Hepatocyte (in vitro differentiated cells): ENCODE measurements at regions not wholly inside any gene's neighbourhood (a gene's known extent, or its start where the extent isn't known, plus 50 kb on each side); places are given as distances from the start of the nearest gene placed in this dataset.

Experiments
- CTCF ChIP-seq: fragments of 200-600 bp; sonication (generic); IDR thresholded peaks from 2 replicates; pipeline ENCODE4 v1.5.1; 2016; ENCODE audit warnings: antibody characterized with exemption, mild to moderate bottlenecking; ENCODE audit not compliant: poor library complexity
- EZH2 ChIP-seq: fragments of 200-600 bp; sonication (generic); IDR thresholded peaks from 2 replicates; pipeline ENCODE4 v1.6.1; 2016; ENCODE audit warnings: antibody characterized with exemption, mild to moderate bottlenecking, borderline replicate concordance
- EZH2phosphoT487 ChIP-seq: fragments of 200-600 bp; sonication (generic); IDR thresholded peaks from one replicate; pipeline ENCODE4 v1.6.1; 2018; ENCODE audit warnings: antibody characterized with exemption, mild to moderate bottlenecking, low read depth, moderate library complexity; ENCODE audit not compliant: unreplicated experiment, severe bottlenecking

GRCh38 chr1:226489718-226490425 lies 58.7 kb upstream of the STUM start:
- TF ChIP-seq CTCF (no peak), EZH2phosphoT487 (no peak), EZH2 (no peak)
